IPS-NIHi7 (cell line): ENCODE measurements at regions not wholly inside any gene's neighbourhood (a gene's known extent, or its start where the extent isn't known, plus 50 kb on each side); places are given as distances from the start of the nearest gene placed in this dataset.

ENCODE experiments used
- DNase-seq: peaks from one replicate; pipeline ENCODE4 v3.0.0; 2012; ENCODE audit warnings: mixed read lengths; ENCODE audit errors: extremely low spot score

DNA sequence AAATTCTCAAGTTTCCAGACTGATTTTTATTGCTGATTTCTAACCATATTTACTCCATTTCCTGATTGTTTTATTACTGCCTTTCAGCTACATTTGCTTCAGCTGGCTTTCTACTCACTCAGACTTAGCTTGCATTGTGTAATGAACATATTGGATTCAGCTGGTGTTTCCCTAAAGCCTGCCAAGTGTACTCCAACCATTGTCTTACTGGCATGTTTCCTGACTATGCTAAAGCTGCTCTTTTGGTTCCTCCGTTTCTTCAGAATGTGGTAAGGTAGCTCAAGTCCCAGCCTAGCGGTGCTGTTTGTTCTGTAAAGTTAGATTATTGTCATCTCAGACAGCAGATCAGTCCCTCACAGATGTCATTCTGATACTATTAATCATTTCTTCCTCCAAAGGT lies 53.1 kb upstream of the GLRA2 start:
- no peak for DNase-seq

DNA sequence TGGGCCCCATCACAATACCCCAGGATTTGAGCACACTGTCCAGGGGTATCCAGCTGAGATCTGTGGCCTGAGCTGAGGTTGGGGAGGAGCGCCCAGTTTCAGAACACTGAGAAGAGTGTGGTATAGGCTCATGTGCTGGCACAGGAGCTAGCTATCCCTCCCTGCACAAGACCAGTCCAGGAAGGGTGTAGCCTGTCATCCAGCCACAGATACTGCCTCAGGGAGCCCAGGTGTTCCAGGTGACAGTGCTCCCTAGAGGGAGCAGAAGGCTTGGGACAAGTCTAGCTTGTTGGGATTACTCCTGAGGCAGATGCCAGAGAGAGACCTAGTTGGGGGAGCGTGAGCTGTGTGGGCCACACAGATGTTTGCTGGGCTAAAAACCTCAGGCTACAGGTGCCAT lies 79.6 kb upstream of the GLRA2 start:
- DNase-seq, result no peak

DNA sequence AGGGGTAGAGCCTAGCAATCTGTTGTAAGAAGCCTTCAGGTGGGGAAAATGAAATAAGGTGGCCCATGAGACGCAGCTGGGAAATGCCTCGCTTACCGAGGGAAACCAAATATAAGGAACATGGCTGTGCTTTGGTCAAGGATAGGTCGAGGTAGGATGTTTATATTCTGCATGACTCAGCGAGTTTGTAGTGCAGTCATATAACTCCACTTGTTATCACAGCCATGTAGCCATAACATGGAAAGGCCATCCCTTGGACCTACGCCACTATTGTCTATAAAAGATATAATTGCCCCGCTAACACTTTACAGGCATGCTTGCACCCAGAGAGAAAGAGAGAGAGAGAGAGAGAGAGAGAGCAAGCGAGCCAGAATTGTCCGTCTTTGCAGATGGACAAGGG lies 80.9 kb upstream of the GLRA2 start:
- DNase-seq, result no peak

DNA sequence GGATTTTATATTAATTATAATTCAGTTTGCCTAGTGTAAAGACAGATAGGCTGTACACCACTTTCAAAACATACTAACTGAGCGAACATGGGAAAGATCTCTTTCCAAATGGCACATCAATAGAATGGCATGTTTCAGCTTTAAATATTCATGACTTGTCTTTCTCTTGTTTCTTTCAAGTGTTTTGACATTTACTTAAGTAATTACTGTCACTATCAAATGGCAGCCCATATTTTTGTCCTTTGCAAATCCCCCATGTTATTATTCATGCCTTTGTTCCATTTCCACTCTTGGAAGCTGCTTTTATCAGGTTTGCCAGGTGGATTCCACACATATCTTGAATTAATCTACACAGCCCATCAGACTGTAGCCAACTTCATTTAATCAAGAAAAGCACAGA lies 89.2 kb upstream of the GLRA2 start:
- DNase-seq, result no peak

DNA sequence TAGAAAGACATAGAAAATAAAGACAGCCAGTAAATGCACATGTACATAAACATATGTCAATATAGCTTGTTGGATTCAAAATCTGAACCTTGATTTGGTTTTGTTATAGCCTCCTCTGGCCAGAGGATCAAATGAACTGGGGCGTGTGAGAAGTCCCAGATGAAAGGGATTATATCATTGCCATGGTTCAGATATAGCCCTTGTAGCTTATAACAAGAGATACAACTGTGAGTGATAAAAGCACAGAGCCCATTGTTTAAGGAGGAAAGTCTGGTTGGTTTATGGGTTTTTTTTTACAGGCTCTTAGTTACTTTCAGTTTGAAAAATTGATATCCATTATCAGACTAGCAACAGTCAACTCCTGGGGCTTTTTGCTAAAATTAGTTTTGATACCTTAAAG lies 101.7 kb upstream of the GLRA2 start:
- DNase-seq, result no peak

DNA sequence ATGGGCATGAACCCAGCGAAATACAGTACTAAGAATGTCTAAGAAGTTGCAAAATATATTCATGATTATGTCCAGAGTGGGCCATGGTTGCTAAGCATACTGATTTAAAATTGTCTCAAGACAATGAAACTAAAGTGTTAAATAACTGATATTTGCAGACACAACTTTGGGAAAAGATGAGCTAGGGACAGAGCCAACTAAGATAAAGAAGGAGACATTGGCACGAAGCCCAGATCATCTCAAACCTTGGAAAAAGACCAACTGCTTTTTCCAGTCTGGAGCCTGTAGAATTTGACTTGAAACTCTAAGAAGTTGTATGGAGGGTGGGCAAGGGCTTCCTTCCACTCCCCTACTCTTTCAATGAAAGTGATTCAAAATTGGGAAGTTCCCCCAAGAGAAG lies 108.5 kb upstream of the GLRA2 start:
- DNase-seq, result no peak

DNA sequence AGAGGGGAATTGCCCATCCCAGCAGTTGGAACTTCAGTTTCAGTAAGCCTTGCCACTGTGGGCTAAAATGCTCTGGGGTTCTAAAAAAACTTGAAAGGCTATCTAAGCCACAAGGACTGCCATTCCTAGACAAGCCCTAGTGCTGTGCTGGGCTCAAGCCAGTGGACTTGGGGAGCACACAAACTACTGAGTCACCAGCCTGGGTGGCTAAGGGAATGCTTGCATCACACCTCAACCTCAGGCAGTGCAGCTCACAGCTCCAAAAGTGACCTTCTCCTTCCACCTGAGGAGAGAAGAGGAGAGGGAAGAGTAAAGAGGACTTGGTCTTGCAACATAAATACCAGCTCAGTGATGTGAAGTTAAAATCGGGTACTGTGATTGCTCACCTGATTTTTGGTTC lies 116.7 kb upstream of the GLRA2 start:
- DNase-seq, result no peak

DNA sequence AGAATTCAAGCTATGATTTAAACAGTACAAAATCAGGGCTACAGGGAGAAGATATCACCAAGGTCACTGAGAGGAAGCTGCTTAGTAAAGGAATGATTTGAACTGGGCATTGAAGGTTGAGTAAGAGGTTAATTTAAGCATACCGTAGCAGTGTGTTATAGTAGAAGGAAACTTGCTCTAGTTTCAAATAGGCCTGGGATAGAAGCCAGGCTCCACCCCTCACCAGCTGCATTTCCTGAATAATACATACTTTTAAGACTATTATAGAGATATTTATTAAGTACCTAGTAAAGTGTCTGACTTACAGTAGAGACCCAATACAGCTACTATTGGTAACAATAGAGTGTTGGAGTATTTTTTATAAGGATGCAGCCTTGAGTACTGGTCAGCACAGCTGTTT lies 118.0 kb upstream of the GLRA2 start:
- no peak for DNase-seq

DNA sequence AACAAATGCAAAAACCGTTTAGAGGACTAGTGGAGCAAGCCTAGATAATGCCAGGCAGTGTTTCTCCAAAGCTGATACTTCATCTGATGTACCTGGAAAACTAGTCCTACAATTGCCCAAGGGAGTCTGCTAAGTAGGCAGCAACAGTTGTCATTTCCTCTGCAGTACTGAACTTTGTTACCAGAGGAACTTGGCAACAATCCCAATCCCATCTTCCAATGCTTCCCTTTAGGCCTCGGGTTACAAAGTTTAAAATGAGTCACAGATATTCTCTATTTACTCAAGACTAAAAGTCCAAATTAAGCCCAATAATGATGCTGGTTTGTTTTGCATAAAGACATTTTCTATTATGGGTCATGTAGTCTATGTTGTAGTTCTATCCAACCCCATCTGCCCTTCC lies 120.0 kb upstream of the GLRA2 start:
- DNase-seq, result no peak

DNA sequence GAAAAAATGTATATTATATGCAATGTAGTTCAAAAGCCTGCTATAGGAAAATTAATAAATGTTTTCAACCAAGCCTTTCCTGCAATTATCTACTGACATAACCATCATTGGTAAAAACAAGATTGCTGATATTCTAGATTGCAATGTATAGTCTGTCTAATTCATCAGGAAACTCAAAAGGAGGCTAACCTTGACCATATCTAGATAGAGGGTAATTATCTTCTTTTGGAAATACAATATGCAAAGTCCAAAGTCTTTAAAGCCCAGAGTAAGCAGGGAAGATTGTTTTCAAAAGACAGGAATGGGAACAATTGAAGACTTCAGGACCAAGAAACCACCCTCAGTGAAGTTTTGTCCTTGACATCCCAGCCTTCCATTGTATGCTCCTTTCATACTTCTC lies 123.1 kb upstream of the GLRA2 start:
- no peak for DNase-seq

DNA sequence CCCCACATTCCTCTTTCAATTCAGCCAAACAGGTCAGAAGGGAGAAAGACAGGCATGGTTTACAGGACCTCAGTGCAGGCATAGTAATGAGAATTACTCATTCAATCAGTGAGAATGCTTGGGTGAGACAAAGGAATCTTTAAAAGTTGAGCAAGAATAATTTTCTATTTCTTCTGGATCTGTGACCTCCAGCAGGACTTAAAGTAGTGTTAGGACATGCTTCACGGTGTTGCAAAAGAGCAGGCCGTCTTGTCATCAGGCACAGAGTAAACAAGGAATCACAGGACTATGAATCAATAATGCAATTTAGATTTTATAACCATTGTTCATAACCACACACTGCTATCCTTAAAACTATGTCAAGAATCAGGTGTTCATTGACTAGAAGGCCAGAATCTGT lies 130.6 kb upstream of the GLRA2 start:
- DNase-seq, result no peak

DNA sequence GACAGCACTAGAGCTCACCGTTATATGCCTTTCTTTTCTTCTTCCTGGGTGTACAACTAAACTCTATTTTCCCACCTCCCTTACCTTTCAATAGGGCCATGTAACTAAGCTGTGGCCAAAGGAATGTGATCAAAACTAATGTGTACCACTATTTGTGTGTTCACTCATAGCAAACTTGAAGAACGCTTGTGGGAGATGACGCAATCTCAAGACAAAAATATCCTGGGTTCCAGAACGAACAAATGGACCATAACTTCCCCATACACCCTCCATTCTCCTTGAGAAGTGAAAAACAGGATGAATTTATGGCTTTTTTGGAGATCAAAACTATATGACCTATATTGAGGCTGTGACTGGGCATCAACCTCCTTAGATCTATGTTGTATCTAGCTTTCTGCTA lies 139.7 kb upstream of the GLRA2 start:
- no peak for DNase-seq

DNA sequence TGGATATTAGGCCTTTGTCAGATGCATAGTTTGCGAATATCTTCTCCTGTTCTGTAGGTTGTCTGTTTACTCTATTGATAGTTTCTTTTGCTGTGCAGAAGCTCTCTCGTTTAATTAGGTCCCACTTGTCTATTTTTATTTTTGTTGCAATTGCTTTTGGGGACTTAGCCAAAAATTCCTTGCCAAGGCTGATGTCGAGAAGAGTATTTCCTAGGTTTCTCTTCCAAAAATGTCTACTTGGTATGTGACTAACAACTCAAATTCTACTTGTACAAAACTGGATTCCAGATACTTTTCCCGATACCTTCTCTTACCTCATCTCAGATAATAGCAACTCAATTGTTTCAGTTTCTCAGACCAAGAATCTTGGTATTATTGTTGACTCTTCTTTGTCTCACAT lies 142.4 kb upstream of the GLRA2 start:
- DNase-seq, result no peak

DNA sequence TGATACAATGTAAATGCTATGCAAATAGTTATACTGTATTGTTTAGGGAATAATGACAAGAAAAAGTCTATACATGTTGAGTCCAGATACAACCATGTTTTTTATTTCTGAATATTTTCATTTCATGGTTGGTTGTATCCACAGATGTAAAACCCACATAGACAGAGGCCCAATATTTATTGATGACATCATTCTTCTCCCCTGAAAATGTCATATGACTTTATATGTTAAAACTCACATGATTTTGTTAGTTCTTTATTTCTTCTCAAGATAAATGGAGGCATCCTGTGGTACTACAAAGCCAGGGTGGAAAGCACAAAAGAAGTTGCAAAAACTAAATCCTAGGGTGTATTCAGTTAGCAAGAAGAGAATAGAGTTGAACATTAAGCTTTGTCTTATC lies 149.3 kb upstream of the GLRA2 start:
- DNase-seq, result no peak

DNA sequence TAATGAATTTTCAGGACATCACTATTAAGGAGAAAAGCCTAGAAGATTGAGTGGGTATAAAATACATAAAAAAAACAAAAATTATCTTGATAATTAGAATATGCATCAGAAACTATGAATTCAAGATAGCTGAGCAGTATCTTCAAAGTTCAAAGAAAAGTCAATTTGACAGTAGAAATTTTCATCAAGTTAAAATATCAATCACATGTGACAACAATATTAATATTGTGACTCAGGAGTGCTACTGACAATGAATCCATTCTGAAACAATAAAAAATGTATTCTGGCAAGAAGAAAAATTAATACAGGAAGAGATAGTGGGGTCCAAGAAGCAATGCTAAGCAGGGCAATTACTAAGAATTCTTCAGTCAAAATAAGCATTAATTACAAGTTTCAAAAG lies 151.9 kb upstream of the GLRA2 start:
- DNase-seq, result no peak

DNA sequence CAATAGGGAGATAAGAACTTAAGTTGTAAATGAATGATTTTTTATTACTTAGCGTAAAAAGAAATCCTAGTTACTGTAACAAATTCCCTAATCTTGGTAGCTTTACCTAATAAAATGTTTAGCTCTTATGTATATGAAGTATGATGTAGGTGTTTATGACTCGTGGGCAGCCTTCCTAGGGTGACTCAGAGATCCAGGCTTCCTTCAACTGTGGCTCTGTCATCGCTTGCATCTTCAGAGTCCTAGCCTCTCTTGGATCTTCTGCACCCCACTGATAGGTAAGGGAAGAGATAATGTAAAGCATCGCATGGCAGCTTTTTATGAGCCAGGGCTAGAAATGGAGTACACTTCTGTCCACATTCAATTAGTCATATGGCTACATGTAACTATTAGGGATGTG lies 165.6 kb upstream of the GLRA2 start:
- no peak for DNase-seq

DNA sequence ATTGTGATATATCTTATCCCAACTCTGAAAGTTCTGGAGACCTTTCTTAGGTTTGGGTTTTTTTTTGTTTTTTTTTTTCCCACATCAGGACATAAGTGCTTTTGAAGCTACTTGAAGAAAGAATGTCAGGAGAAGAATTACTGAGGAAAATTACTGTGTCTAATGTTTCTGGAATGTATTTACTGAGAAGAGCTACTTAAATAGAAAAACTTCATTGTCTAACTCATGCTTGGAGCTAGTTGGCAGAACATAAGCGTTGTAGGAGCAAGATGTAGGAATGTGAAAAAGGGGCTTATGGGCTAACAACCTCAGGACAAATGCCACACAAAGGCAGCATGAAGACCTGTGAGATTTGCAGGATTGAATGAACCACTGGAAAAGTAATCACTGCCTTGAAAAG lies 166.6 kb upstream of the GLRA2 start:
- DNase-seq, result no peak

DNA sequence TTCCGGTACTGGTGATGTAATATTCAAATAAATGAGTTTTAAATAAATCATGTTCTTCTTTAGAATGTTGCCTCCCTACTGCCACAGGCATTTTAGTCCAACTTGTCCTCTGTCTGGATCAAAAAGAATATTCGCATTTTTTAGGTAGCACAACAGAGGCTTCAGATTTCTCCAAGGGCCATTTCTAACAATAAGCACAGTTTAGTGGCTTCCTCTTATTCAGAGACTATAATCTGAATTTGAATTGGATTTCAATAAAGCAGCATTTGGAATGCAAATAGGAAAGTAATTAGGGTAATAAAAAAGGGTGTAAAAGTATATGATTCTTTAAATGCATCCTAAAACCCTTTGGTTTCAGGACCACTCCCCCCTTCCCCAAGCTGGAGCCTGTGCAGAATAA lies 167.9 kb upstream of the GLRA2 start:
- no peak for DNase-seq

DNA sequence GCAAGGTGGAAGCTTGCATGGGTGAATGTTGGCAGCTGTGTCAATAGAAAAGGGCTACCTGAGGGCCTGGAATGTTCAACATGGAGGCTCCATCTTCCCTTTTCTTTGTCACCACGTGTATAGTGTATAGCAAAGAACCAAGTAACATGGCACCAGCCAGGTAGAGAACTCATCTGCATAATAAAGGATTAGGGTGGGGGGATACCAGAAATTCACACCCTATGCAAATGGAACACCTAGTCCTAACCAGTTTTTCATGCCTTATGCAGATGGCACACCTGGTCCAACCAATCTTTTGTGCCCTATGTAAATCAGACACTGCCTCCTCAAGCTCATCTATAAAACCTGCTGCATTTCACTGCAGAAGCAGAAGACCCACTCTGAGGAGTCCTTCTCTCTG lies 169.6 kb upstream of the GLRA2 start:
- DNase-seq, result no peak

DNA sequence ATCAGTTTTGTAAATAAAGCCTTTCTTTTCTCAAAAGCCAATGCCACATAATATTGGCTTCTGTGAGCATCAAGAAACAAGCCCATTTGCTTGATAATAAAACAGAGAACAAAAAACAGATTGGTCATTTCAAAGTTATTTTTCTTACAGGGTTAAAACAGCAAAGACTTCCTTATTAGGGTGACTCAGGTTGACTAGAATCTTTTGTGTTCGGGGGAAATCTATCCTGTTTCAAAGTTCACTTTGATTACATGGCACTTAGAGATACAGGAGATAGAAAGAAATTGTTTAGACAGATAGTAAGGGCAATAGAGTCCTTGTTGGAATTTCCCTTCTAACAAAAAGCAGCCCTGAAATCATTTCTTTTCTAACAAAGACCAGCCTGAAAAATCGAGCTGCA lies 170.0 kb upstream of the GLRA2 start:
- no peak for DNase-seq

DNA sequence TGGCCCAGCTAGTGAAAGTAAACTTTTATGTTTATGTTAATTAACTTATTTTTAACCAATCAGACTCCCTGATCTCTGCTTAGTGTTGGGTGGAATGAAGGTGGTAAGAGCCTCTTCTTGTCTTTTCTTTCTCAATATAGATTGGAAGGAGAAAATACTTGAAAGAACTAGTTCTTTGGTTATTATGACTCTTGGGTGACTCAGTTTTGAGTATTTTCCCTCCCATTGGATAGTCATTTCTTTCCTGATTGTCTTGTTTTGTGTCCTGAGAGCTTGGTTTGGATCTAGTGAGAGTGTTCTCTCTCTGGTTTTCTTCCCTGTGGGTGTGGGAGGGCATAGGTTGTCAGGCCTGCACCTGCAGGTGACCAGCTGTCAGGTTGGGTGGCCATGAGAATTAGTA lies 172.0 kb upstream of the GLRA2 start:
- no peak for DNase-seq

DNA sequence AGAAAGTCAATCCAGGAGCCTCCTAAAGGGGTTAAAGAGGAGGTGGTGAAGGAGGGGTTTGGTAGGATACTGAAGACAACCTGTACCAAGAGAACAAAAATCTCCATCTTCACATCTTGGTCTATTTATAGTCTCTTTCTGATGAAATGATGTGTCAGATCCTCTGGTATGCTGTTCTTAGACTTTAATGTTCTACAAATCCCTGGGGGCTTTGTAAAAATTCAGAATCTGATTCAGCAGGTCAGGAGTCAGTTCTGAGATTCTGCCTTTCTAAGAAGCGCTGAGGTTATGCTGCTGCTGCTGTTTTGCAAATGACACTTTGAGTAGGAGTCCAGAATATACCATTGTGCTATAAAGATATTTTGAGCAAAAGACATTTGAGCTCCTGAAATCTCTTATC lies 172.9 kb upstream of the GLRA2 start:
- no peak for DNase-seq

DNA sequence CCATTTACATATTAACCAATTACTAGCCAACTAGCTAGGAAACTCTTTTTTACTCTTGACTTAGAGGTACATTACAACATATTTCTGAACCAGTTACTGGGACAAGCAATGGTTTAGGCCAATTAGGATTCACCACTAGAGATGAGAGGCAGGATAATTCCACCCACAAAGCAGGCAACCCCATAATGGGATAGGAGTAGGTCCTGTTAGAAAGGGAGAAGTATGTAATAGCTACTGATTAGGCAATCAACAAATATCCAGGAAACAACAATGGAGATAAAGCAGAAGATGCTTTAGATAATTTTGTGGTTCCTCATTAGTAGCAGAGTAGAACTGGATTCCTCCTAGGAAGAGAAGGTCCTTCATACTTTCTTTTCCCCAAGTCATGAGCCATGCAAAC lies 173.8 kb upstream of the GLRA2 start:
- no peak for DNase-seq

DNA sequence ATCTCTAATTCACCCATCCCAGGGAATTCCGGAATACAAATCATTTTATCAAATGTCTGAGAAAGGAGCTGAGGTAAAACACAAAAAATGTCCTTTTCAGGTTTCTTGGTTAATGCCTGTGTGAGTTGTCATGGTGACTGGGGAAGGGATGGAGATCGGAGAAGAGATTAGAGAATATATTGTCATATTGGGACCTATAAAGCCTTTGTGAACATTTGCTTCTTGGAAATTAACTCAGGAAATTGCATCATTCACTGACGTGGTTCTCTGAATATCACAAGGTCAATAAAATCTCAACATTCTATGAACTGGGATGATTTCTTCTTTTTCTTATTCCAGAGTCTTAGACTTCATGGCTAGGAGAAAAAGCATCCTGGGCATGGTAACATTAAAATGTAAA lies 174.8 kb upstream of the GLRA2 start:
- no peak for DNase-seq

DNA sequence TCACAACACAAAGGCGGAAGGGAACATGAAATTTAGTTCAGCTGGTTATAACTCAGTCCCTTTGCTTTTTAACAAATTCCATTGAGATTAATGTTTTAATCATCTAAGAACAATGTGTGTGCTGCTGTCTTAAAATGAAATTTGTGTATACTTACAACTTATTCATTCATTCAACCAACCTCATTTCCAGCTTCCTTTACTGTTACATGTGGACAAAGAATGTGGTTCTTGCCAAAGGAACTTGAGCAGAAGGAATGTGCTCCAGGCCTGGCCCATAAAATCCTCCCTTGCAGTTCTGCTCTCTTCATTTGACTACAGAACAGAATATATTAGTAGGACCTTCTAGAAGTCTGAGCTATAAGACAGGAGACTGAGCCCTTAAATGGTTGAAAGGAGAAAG lies 176.8 kb upstream of the GLRA2 start:
- DNase-seq, result no peak
